ENCODE measurements at regions not wholly inside any gene's neighbourhood (a gene's known extent, or its start where the extent isn't known, plus 50 kb on each side); places are given as distances from the start of the nearest gene placed in this dataset.
"Not testable (repeated sequence)": the region's sequence is repeated elsewhere in the genome, so short reads cannot be mapped to it uniquely, and the experiment has no call there.

DNA sequence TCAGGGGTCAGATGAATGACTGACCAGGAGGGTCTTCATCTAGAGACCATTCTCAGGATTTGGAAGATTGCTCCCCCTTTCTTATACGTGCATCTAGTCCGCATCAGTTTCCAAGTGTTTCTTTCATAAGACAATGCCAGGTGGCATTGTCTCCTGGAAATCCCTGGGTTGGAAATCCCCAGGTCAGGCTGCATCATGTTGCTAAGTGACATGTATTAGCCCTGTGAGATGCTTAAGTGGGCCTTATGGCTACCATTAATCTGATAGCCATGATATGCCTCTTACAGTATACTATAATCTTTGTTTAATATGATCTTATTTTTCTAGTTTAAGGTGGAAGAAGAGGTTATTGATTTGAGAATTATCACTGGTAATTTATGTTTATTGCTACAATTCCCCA, 92.8 kb downstream of the DIO3 start:
- no peak for DNase-seq (ENCODE audit: low spot score)
- H3K9me3 Mint-ChIP-seq = no peaks in the 10 kb centered on the region
- peaks cover 10% of the 10 kb centered on the region for H3K4me1 Mint-ChIP-seq (ENCODE audit: low read depth)
- H3K36me3 Mint-ChIP-seq (ENCODE audit: low read depth) = no peaks in the 10 kb centered on the region
- H3K4me3 Mint-ChIP-seq = no peak overlapping the region
- H3K27ac Mint-ChIP-seq = no peak overlapping the region
- H3K27me3 Mint-ChIP-seq (ENCODE audit: insufficient read depth) = peaks cover 47% of the 10 kb centered on the region
- intact Hi-C loops (cut with micrococcal nuclease) = no loop called here

DNA sequence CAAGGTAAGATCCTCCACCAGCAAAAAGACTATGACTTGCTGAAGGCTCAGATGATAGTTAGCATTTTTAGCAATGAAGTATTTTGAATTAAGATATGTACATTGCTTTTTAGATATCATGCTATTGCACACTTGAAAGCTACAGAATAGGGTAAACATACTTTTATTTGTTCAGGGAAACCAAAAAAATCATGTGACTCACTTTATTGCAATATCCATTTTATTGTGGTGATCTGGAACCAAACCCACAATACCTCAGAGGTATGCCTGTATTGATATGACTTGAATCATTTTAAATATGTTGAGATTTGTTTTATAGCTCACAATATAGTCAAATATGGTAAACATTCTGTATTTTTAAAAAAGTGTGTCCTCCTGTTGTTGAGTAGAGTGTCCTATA, 96.1 kb downstream of the DIO3 start:
- H3K36me3 Mint-ChIP-seq (ENCODE audit: low read depth) = no peaks in the 10 kb centered on the region
- H3K4me1 Mint-ChIP-seq (ENCODE audit: low read depth) = peaks cover 10% of the 10 kb centered on the region
- DNase-seq (ENCODE audit: low spot score) = no peak
- H3K27me3 Mint-ChIP-seq (ENCODE audit: insufficient read depth) = peaks cover 63% of the 10 kb centered on the region
- H3K4me3 Mint-ChIP-seq = no peak overlapping the region
- intact Hi-C loops (cut with micrococcal nuclease) = no loop called here
- H3K9me3 Mint-ChIP-seq = no peaks in the 10 kb centered on the region
- H3K27ac Mint-ChIP-seq = no peak overlapping the region

DNA sequence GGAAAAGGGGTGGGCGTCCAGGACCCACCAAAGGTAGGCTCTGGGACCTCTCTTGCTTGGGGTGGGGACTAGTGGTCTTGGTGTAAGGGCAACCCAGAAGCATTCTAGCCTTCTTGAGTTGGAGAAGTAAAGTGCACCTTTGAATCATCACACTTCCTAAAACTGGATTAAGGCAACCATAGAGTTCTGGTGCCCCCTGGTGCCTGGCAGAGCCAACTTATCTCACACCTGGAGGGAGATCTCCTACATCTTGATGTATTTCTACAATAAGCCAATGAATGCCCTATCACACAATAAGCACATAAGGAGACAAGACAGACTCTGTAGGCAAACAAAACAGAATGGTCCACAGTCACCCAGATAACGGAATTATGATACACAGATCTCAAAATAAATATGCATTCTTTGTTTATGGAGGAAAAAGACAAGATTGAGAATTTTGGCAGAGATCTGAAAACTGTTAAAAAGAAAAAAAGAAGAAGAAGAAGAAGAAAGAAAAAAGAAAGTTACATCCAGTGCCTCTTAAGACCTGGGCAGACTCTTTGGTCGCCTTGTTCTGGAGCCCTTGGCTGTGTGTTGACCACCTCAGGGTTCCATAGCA, 95.9 kb upstream of the PPP2R5C start:
- intact Hi-C loops (cut with micrococcal nuclease) = no loop called here
- DNase-seq (ENCODE audit: low spot score) = peak; percentile 6
- peaks cover 40% of the 10 kb centered on the region for H3K27me3 Mint-ChIP-seq (ENCODE audit: insufficient read depth)
- no peak overlapping the region for H3K4me3 Mint-ChIP-seq
- peaks cover 16% of the 10 kb centered on the region for H3K9me3 Mint-ChIP-seq
- no peaks in the 10 kb centered on the region for H3K36me3 Mint-ChIP-seq (ENCODE audit: low read depth)
- H3K27ac Mint-ChIP-seq = no peak overlapping the region
- H3K4me1 Mint-ChIP-seq (ENCODE audit: low read depth) = no peaks in the 10 kb centered on the region

DNA sequence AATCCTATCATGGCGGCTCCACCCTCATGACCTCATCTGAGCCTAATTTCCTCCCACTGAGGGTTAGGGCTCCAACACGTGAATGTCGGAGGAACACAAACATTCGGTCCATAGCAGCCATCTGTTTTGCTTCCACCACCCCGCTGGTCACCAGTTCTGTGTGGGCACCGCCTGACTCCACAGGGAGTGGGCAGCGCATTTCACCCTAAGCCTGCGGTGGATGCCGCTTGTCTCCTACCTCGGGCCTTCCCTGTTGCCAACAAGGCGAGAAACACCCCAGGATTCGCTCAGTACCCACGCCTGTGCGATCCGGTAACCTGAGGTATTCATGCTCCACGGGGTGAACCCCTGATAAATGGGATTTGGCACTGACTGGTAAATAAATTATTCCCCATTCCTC, 95.2 kb upstream of the PPP2R5C start:
- H3K4me1 Mint-ChIP-seq (ENCODE audit: low read depth) = no peaks in the 10 kb centered on the region
- peaks cover 40% of the 10 kb centered on the region for H3K27me3 Mint-ChIP-seq (ENCODE audit: insufficient read depth)
- H3K36me3 Mint-ChIP-seq (ENCODE audit: low read depth) = no peaks in the 10 kb centered on the region
- intact Hi-C loops (cut with micrococcal nuclease) = no loop called here
- no peak for DNase-seq (ENCODE audit: low spot score)
- no peak overlapping the region for H3K4me3 Mint-ChIP-seq
- no peak overlapping the region for H3K27ac Mint-ChIP-seq
- peaks cover 16% of the 10 kb centered on the region for H3K9me3 Mint-ChIP-seq

DNA sequence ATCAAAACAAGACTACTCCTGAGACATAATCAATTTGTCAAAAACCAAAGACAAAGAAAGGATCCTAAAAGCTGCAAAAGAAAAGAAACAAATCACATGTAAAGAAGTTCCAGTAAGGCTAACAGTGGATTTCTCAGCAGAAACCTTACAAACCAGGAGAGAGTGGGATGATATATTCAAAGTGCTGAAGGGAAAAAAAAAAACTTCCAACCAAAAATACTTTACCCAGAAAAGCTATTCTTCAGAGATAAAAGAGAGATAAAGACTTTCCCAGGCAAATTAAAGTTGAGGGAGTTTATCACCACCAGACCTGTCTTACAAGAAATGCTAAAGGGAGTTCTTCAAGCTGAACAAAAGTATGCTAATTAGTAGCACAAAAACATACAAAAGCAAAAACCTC, 91.9 kb upstream of the PPP2R5C start:
- Mint-ChIP-seq H3K27me3 (ENCODE audit: insufficient read depth) (peaks cover 23% of the 10 kb centered on the region), H3K9me3 (peaks cover 23% of the 10 kb centered on the region), H3K4me1 (ENCODE audit: low read depth) (no peaks in the 10 kb centered on the region), H3K36me3 (ENCODE audit: low read depth) (no peaks in the 10 kb centered on the region), H3K27ac (no peak overlapping the region), H3K4me3 (no peak overlapping the region)
- no peak for DNase-seq (ENCODE audit: low spot score)
- intact Hi-C loops (cut with micrococcal nuclease) = no loop called here

DNA sequence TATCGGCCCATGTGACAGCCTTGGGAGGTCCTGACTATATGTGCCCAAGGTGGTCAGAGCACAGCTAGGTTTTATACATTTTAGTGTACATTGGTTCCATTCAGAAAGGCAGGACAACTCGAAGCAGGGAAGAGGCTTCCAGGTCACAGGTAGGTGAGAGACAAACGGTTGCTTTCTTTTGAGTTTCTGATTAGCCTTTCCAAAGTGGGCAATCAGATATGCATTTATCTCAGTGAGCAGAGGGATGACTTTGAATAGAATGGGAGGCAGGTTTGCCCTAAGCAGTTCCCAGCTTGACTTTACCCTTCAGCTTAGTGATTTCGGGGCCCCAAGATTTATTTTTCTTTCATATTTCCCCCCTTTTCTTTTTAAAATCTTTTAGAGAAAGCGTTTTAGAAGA, 87.6 kb upstream of the PPP2R5C start:
- no peak for DNase-seq (ENCODE audit: low spot score)
- intact Hi-C loops (cut with micrococcal nuclease) = no loop called here
- Mint-ChIP-seq H3K4me3 (no peak overlapping the region), H3K36me3 (ENCODE audit: low read depth) (no peaks in the 10 kb centered on the region), H3K4me1 (ENCODE audit: low read depth) (no peaks in the 10 kb centered on the region), H3K27me3 (ENCODE audit: insufficient read depth) (peaks cover 21% of the 10 kb centered on the region), H3K27ac (no peak overlapping the region), H3K9me3 (peaks cover 23% of the 10 kb centered on the region)

DNA sequence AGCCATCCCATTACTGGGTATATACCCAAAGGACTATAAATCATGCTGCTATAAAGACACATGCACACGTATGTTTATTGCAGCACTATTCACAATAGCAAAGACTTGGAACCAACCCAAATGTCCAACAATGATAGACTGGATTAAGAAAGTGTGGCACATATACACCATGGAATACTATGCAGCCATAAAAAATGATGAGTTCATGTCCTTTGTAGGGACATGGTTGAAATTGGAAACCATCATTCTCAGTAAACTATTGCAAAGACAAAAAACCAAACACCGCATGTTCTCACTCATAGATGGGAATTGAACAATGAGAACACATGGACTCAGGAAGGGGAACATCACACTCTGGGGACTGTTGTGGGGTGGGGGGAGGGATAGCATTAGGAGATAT, 85.7 kb upstream of the PPP2R5C start:
- intact Hi-C loops (cut with micrococcal nuclease); H3K4me1 Mint-ChIP-seq (ENCODE audit: low read depth); H3K4me3 Mint-ChIP-seq; H3K9me3 Mint-ChIP-seq; DNase-seq (ENCODE audit: low spot score); H3K36me3 Mint-ChIP-seq (ENCODE audit: low read depth); H3K27ac Mint-ChIP-seq: not testable (repeated sequence)
- H3K27me3 Mint-ChIP-seq (ENCODE audit: insufficient read depth) = peaks cover 20% of the 10 kb centered on the region

DNA sequence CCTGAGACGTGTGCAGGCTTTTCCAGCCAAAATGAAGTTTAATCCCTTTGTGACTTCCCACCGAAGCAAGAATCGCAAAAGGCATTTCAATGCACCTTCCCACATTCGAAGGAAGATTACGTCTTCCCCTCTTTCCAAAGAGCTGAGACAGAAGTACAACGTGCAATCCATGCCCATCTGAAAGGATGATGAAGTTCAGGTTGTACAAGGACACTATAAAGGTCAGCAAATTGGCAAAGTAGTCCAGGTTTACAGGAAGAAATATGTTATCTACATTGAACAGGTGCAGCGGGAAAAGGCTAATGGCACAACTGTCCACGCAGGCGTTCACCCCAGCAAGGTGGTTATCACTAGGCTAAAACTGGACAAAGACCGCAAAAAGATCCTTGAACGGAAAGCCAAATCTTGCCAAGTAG, 83.6 kb upstream of the PPP2R5C start:
- H3K36me3 Mint-ChIP-seq (ENCODE audit: low read depth); intact Hi-C loops (cut with micrococcal nuclease); H3K27ac Mint-ChIP-seq; H3K9me3 Mint-ChIP-seq; DNase-seq (ENCODE audit: low spot score); H3K4me3 Mint-ChIP-seq; H3K4me1 Mint-ChIP-seq (ENCODE audit: low read depth): not testable (repeated sequence)
- peaks cover 12% of the 10 kb centered on the region for H3K27me3 Mint-ChIP-seq (ENCODE audit: insufficient read depth)

DNA sequence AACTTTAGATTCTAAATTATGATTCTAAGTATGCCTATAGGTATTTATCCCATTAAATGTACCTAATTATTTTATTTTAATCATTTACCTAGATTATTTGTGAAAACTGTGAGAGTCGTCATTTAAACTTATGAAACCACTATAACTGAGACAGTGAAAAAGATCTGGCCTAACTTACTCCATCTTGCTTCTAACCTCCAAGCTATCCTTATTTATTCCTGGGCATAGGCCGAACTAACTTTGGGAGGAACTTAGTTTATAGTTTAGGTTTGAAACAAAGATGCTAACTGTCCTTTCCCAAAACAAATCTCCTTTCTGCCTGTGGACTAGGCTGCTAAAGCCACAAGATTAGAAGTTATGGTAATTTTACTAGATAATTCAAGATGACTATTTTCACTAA, 79.7 kb upstream of the PPP2R5C start:
- no peaks in the 10 kb centered on the region for H3K9me3 Mint-ChIP-seq
- no peak for DNase-seq (ENCODE audit: low spot score)
- H3K4me1 Mint-ChIP-seq (ENCODE audit: low read depth) = no peaks in the 10 kb centered on the region
- no peaks in the 10 kb centered on the region for H3K36me3 Mint-ChIP-seq (ENCODE audit: low read depth)
- intact Hi-C loops (cut with micrococcal nuclease) = no loop called here
- H3K27ac Mint-ChIP-seq = no peak overlapping the region
- H3K4me3 Mint-ChIP-seq = no peak overlapping the region
- peaks cover 23% of the 10 kb centered on the region for H3K27me3 Mint-ChIP-seq (ENCODE audit: insufficient read depth)

DNA sequence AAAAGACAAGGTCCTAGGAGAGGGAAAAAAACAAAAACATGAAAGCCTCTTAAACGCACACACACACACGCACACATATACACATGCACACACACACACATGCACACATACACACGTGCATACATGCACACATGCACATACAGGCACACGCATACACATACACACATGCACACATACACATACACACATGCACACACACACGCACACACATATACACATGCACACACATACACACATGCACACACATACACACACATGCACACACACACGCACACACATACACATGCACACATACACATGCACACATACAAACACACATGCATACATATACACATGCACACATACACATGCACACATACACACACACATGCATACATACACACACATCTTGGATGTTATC, 78.1 kb upstream of the PPP2R5C start:
- no peak overlapping the region for H3K4me3 Mint-ChIP-seq
- intact Hi-C loops (cut with micrococcal nuclease) = no loop called here
- H3K27me3 Mint-ChIP-seq (ENCODE audit: insufficient read depth) = peaks cover 20% of the 10 kb centered on the region
- no peak for DNase-seq (ENCODE audit: low spot score)
- H3K4me1 Mint-ChIP-seq (ENCODE audit: low read depth) = no peaks in the 10 kb centered on the region
- H3K36me3 Mint-ChIP-seq (ENCODE audit: low read depth) = no peaks in the 10 kb centered on the region
- no peak overlapping the region for H3K27ac Mint-ChIP-seq
- no peaks in the 10 kb centered on the region for H3K9me3 Mint-ChIP-seq

DNA sequence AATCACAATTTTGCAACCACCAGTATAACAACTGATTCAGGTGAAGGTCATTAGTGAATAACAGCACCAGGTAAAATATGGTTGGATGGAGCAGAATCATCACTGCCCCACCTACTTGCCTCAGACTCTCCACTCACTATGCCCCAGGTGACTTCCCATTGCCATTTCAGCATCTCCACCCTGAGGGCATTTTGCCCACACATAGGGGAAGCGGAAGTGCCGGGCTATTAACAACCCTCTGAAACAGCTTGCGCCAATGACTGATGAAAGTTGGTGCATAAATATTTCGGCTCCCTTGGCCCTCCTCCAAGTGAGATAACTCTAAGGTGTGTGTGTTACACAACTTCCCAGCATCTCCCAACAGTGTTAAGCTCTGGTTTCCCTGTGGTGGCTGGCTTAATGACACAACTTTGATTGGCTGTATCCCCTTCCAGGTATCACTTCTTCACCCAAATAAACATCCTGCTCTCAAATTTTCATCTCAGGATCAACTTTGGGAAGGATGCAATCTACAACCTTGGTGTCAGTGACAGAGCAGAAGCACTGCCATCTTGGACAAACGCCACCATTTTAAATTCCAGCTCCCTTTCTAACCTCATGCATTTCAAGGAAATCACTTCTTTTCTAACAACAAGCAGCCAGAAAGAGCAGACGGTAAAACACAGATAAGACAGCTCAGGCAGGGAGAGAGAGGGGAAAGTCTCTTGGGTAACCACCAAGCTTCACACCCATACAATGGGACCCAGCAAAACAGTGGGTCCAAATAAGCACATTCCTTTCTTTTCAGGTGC, 73.6 kb upstream of the PPP2R5C start:
- DNase-seq (ENCODE audit: low spot score) = no peak
- no peak overlapping the region for H3K4me3 Mint-ChIP-seq
- peaks cover 13% of the 10 kb centered on the region for H3K27me3 Mint-ChIP-seq (ENCODE audit: insufficient read depth)
- no peaks in the 10 kb centered on the region for H3K9me3 Mint-ChIP-seq
- H3K36me3 Mint-ChIP-seq (ENCODE audit: low read depth) = no peaks in the 10 kb centered on the region
- H3K27ac Mint-ChIP-seq = no peak overlapping the region
- no peaks in the 10 kb centered on the region for H3K4me1 Mint-ChIP-seq (ENCODE audit: low read depth)
- intact Hi-C loops (cut with micrococcal nuclease) = no loop called here

DNA sequence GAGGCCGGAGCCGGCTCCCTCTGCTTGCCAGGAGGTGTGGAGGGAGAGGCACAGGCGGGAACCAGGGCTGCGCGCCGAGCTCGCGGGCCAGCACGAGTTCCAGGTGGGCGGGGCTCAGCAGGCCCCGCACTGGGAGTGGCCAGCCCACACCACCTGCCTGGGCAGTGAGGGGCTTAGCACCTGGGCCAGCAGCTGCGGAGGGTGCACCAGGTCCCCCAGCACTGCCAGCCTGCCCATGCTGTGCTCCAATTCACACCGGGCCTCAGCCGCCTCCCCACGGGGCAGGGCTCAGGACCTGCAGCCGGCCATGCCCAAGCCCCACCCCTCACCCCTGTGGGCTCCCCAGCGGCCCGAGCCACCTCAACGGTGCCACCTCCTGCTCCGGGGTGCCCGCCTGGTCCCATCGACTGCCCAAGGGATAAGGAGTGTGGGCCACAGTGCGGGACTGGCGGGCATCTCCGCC, 72.4 kb upstream of the PPP2R5C start:
- DNase-seq (ENCODE audit: low spot score) = no peak
- H3K27me3 Mint-ChIP-seq (ENCODE audit: insufficient read depth) = peaks cover 8% of the 10 kb centered on the region
- no peaks in the 10 kb centered on the region for H3K4me1 Mint-ChIP-seq (ENCODE audit: low read depth)
- H3K4me3 Mint-ChIP-seq = no peak overlapping the region
- H3K27ac Mint-ChIP-seq = no peak overlapping the region
- H3K36me3 Mint-ChIP-seq (ENCODE audit: low read depth) = no peaks in the 10 kb centered on the region
- no peaks in the 10 kb centered on the region for H3K9me3 Mint-ChIP-seq
- intact Hi-C loops (cut with micrococcal nuclease) = no loop called here

DNA sequence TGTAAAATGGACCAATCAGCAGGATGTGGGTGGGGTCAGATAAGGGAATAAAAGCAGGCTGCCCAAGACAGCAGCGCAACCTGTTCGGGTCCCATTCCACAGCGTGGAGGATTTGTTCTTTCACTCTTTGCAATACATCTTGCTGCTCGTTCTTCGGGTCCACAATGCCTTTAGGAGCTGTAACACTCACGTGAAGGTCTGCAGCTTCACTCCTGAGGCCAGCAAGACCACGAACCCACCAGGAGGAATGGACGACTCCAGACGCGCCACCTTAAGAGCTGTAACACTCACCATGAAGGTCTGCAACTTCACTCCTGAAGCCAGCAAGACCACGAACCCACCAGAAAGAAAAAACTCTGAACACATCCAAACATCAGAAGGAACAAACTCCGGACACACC, 71.5 kb upstream of the PPP2R5C start:
- H3K36me3 Mint-ChIP-seq (ENCODE audit: low read depth); intact Hi-C loops (cut with micrococcal nuclease); H3K4me3 Mint-ChIP-seq; H3K4me1 Mint-ChIP-seq (ENCODE audit: low read depth); DNase-seq (ENCODE audit: low spot score); H3K27ac Mint-ChIP-seq; H3K27me3 Mint-ChIP-seq (ENCODE audit: insufficient read depth); H3K9me3 Mint-ChIP-seq: not testable (repeated sequence)
